ENCODE measurements at regions not wholly inside any gene's neighbourhood (a gene's known extent, or its start where the extent isn't known, plus 50 kb on each side); places are given as distances from the start of the nearest gene placed in this dataset.

DNA sequence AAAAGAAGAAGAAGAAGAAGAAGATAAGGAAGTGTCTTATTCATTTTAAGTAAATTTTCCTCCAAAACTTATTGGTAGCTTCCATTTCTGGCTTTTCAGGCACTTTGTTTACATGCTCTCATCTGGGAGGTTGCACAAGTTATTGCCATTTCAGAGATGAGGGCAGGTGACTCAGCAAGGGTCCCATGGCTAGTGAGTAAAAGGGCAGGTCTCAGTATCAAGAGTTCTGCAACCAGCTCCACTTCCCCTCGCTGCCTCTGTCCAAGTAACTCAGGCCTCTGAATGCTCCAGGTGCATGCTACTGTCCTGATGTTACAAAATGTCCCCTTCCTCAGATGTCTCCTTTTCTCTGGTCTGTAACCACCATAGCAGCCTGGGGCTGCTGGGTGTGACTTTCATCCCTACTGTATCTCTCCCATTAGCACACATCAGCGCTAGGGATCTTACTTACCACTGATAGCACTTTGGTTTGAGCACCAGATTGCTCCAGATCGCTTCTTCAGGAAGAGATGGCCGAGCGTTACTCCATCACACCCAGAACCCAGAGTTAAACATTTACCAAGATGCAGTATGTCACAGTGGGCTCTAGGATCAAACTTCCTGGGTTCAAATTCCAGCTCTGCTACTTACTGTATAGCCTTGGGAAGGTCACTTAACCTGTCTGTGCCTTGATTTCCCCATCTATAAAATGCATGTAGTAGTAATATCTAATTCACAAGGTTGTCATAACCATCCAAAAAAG is 57.4 kb upstream of the LAPTM4A start:
- no peak overlapping the region for H3K9ac ChIP-seq (ENCODE audit: low read depth, low read length)
- DNase-seq (no peak), ATAC-seq (ENCODE audit: insufficient read depth, low read depth) (no peak)
- H3K4me1 ChIP-seq (ENCODE audit: insufficient read depth, low read length) = no peaks in the 10 kb centered on the region
- H3K36me3 ChIP-seq (ENCODE audit: insufficient read depth, low read length) = no peaks in the 10 kb centered on the region
- H3K27ac ChIP-seq (ENCODE audit: low read length) = no peak overlapping the region
- H4K20me1 ChIP-seq (ENCODE audit: insufficient read depth, low read length) = no peaks in the 10 kb centered on the region; the same call in 1 of the 2 replicates
- H2AFZ ChIP-seq (ENCODE audit: low read depth, low read length) = no peak overlapping the region
- H3K4me3 ChIP-seq (ENCODE audit: low read depth in 1 of 2, low read length in 2 of 2) = no peak overlapping the region
- TF ChIP-seq, protein P1, sequence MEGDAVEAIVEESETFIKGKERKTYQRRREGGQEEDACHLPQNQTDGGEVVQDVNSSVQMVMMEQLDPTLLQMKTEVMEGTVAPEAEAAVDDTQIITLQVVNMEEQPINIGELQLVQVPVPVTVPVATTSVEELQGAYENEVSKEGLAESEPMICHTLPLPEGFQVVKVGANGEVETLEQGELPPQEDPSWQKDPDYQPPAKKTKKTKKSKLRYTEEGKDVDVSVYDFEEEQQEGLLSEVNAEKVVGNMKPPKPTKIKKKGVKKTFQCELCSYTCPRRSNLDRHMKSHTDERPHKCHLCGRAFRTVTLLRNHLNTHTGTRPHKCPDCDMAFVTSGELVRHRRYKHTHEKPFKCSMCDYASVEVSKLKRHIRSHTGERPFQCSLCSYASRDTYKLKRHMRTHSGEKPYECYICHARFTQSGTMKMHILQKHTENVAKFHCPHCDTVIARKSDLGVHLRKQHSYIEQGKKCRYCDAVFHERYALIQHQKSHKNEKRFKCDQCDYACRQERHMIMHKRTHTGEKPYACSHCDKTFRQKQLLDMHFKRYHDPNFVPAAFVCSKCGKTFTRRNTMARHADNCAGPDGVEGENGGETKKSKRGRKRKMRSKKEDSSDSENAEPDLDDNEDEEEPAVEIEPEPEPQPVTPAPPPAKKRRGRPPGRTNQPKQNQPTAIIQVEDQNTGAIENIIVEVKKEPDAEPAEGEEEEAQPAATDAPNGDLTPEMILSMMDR (IDR thresholded peaks at IDR 0.05; ENCODE audit: borderline replicate concordance, extremely low read depth, low read length, poor library complexity, severe bottlenecking) = no peak
- no peak for TF ChIP-seq EZH2 (IDR thresholded peaks at IDR 0.05; ENCODE audit: borderline replicate concordance, low read depth, low read length, severe bottlenecking)
- no peaks in the 10 kb centered on the region for H3K79me2 ChIP-seq (ENCODE audit: insufficient read depth, low read length)
- no peaks in the 10 kb centered on the region for H3K27me3 ChIP-seq (ENCODE audit: insufficient read depth, low read length, poor library complexity)
- H3K4me2 ChIP-seq (ENCODE audit: insufficient read depth, low read length) = no peak overlapping the region
- no peaks in the 10 kb centered on the region for H3K9me3 ChIP-seq (ENCODE audit: insufficient read depth, low read length, severe bottlenecking)

DNA sequence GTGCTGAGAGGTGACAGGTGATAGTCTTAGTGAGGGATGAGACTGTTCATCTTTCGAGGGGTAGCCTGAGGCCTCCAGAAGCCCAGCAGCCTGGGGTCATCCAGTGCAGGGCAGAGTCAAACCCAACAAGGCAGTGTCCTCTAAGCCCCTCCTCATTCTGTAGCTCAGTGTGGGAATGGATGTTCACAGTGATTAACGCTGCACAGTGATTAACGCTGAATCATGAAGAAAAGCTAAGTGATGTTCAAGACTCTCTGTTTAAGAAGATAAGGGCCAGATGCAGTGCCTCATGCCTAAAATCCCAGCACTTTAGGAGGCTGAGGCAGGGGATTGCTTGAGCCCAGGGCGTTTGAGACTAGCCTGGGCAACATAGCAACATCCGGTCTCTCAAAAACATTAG is 56.3 kb upstream of the LAPTM4A start:
- H3K27ac ChIP-seq (ENCODE audit: low read length) = no peak overlapping the region
- no peaks in the 10 kb centered on the region for H3K36me3 ChIP-seq (ENCODE audit: insufficient read depth, low read length)
- DNase-seq (no peak), ATAC-seq (ENCODE audit: insufficient read depth, low read depth) (no peak)
- TF ChIP-seq, protein P1 (IDR thresholded peaks at IDR 0.05; ENCODE audit: borderline replicate concordance, extremely low read depth, low read length, poor library complexity, severe bottlenecking) = no peak
- TF ChIP-seq EZH2 (IDR thresholded peaks at IDR 0.05; ENCODE audit: borderline replicate concordance, low read depth, low read length, severe bottlenecking) = no peak
- H3K4me1 ChIP-seq (ENCODE audit: insufficient read depth, low read length) = no peaks in the 10 kb centered on the region
- H3K9me3 ChIP-seq (ENCODE audit: insufficient read depth, low read length, severe bottlenecking) = peaks cover 2% of the 10 kb centered on the region
- no peaks in the 10 kb centered on the region for H4K20me1 ChIP-seq (ENCODE audit: insufficient read depth, low read length)
- no peaks in the 10 kb centered on the region for H3K79me2 ChIP-seq (ENCODE audit: insufficient read depth, low read length)
- H3K4me2 ChIP-seq (ENCODE audit: insufficient read depth, low read length) = no peak overlapping the region
- H3K4me3 ChIP-seq (ENCODE audit: low read depth in 1 of 2, low read length in 2 of 2) = no peak overlapping the region
- no peak overlapping the region for H3K9ac ChIP-seq (ENCODE audit: low read depth, low read length)
- no peak overlapping the region for H2AFZ ChIP-seq (ENCODE audit: low read depth, low read length)
- no peaks in the 10 kb centered on the region for H3K27me3 ChIP-seq (ENCODE audit: insufficient read depth, low read length, poor library complexity)

DNA sequence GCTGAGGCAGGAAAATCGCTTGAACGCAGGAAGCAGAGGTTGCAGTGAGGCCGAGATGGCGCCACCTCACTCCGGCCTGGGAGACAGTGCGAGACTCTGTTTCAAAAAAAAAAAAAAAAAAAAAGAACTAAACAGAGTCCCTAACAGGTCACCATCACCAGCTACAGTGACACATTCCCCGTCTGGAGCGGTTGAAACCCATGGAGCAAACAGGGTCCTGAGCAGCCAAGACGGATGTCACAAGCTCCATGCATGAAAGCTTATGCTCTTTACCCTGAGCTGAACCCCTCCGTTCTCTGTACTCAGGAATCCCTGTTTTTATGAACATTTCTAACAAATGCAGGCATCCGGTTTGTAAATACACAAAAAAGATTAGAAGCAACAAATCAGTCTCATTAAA is 55.9 kb upstream of the LAPTM4A start:
- Histone ChIP-seq H3K4me2 (ENCODE audit: insufficient read depth, low read length) (no peak overlapping the region), H3K4me3 (ENCODE audit: low read depth in 1 of 2, low read length in 2 of 2) (no peak overlapping the region), H2AFZ (ENCODE audit: low read depth, low read length) (no peak overlapping the region), H3K27ac (ENCODE audit: low read length) (no peak overlapping the region), H3K9me3 (ENCODE audit: insufficient read depth, low read length, severe bottlenecking) (peaks cover 2% of the 10 kb centered on the region), H4K20me1 (ENCODE audit: insufficient read depth, low read length) (no peaks in the 10 kb centered on the region), H3K4me1 (ENCODE audit: insufficient read depth, low read length) (no peaks in the 10 kb centered on the region), H3K36me3 (ENCODE audit: insufficient read depth, low read length) (no peaks in the 10 kb centered on the region), H3K27me3 (ENCODE audit: insufficient read depth, low read length, poor library complexity) (no peaks in the 10 kb centered on the region), H3K79me2 (ENCODE audit: insufficient read depth, low read length) (no peaks in the 10 kb centered on the region), H3K9ac (ENCODE audit: low read depth, low read length) (no peak overlapping the region)
- DNase-seq = no peak
- no peak for TF ChIP-seq EZH2 (IDR thresholded peaks at IDR 0.05; ENCODE audit: borderline replicate concordance, low read depth, low read length, severe bottlenecking)
- TF ChIP-seq, protein P1 (IDR thresholded peaks at IDR 0.05; ENCODE audit: borderline replicate concordance, extremely low read depth, low read length, poor library complexity, severe bottlenecking) = no peak
- ATAC-seq (ENCODE audit: insufficient read depth, low read depth) = no peak
